HG03175 (cell line): ENCODE measurements at regions not wholly inside any gene's neighbourhood (a gene's known extent, or its start where the extent isn't known, plus 50 kb on each side); places are given as distances from the start of the nearest gene placed in this dataset.

ENCODE experiments used
- ATAC-seq: cut with Tn5 transposase; IDR thresholded peaks from one replicate; pipeline ENCODE4 v1.9.1; 2021; ENCODE audit warnings: mild to moderate bottlenecking, moderate library complexity; ENCODE audit not compliant: unreplicated experiment

DNA sequence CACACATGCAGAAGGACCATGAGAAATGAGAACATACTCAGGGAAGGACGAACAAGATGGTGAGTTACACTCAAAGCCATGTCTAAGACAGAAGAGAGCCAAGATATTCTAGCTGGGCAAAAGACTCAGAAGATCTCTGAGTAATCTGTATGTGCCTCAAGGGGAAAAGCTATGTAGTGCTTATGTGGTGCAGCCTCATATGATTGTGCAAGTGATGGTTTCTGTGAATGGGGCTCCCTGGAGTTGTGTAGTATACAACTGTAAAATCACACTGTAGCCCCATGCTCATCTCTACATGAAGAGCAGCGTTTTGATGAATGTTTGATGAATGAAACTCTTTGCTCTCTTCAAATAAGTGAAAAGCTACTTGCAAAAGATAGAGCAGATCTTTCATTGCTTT lies 57.5 kb downstream of the OSR1 start:
- no peak for ATAC-seq

GRCh38 chr2:19299522-19299921 lies 58.9 kb downstream of the OSR1 start:
- no peak for ATAC-seq

DNA sequence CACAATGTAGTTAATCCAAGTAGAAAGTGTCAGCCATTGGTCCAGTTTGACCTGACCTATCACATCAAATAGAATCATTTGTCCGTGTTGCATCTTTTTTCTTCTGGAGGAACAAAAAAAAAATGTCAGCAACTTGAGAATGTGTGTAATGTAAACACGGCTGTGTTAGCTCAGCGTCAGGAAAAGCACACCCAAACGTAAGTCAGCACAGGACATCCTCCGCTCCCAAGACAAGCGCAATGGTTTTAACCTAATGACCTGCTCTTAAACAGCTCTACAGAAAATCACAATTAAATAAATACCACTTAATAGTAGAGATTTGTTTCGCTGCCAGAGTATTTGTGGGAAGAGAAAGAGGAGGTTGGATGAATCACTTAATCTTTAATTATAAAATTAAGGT lies 59.4 kb downstream of the OSR1 start:
- ATAC-seq = no peak

DNA sequence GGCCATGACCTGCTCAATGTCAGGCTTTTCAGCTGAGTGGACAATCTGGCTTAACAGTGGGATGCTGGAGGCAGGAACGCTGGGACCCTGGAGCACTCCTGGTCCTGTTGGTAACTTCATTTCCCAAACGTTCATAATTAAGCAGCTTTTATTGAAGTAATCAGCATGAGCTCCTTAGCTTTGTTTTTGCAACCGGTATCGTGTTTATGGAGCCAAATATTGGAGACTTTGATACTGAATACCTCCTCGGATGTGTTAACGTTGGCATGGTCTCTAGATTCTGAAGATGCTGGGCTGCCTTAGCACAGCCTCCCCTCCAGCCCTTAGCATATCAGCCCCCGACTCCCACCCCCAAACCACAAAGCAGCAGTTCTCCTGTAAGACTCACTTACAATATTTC lies 60.7 kb downstream of the OSR1 start:
- no peak for ATAC-seq

GRCh38 chr2:19295998-19296502 lies 62.4 kb downstream of the OSR1 start:
- ATAC-seq = no peak

DNA sequence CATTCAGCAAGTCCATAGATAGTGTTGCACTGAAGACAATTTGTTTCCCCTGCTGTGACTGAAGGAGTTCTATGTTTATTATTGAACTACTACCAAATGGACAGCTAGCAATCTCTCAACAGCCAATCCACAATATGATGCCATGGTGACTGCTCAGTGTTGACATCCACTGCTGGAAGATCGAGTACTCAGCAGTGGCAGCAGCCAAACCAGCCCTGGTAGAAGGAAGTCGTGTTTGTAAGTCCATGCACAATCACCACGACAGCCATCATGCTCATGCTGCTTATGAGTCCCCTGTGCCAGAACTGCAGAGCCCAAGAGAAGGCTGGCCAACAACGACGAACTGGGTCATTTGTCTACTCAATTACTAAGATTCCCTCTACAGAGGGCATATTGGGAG lies 66.4 kb downstream of the OSR1 start:
- no peak for ATAC-seq

- ATAC-seq = no peak
Observed at GRCh38 chr2:19288291-19288690, 70.1 kb downstream of the OSR1 start.

- no peak for ATAC-seq
Observed at GRCh38 chr2:19287324-19287723, 71.1 kb downstream of the OSR1 start.

- no peak for ATAC-seq
Observed at GRCh38 chr2:19282305-19282704, 76.1 kb downstream of the OSR1 start.

DNA sequence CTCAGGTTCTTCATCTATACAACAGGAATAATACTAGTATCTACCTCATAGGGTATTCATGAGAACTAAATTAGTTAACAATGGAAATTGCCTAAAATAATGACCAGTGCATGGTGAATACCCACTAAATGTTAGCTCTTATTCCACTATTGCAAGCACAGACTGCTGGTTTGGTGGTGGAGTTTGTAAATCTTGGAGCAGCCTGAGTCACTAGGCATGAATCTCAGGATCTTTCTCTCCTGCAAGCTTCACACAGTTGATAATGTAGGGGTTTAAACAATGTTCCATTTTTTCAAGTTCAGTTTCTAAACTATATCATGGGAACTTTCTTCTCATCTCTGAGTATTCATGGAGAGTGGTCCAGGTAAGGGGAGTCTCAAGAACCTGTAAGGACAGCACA lies 84.0 kb downstream of the OSR1 start:
- ATAC-seq = no peak

DNA sequence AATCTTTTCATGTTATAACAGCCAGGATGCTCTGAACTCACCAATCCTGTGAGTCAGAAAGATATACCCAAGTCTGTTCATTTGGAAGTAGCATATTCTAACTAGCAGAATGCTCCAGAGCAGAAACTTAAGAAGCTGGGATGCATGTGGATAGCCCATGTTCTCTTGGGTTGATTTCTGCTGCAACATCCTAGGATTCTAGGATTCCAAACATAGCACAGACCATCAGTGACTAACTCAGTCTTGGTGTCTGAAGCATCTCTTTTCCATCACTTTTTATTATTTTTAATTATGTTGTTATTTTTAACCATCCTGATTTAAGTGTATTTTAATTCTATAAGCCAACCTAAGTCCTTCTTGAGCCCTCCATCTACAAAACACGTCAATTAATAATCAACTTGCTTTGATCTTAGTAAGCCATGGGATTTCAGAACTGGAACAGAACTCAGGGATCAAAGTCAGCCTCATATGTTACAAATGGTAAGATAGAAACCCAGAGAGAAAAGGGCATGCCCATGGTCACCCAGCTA lies 85.4 kb downstream of the OSR1 start:
- ATAC-seq = no peak

- no peak for ATAC-seq
Observed at GRCh38 chr2:19272039-19272438, 86.4 kb downstream of the OSR1 start.

DNA sequence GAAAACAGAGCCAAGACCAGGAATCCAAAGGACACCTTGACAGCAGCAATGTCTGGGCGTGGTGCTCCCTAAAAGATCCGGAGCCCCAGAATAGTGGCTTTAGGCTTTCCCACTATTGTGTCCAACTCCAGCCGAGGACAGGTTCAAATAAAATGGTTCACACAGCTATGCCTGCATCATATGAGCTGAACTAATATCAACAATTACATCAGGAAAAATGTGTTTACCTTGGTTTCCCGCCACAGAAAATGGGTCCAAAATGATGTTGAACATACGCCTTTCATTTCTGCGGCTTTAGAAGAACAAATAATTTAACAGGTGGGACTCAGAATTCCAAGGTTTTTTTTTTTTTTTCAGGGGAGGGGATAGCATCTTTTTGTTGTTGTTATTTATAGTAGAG lies 93.6 kb downstream of the OSR1 start:
- ATAC-seq = no peak

DNA sequence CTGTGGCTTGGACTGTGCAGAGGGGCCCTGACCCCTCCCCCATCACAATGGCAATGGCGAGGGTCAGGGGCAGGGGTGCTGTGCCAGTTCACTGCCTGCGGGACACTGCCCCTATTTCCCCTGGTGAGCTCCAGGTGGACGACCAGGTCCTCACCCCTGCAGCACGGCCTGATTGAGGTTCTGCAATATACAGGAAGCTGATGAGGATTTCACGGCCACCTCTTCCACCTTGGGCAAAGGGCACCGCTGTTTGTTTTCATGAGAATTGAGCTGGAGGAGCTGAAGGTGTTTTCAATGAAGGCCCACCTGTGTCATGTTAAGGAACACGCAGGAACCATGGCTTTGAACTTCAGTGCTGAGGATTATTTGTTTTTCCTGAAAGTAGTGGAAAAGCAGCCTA lies 96.3 kb downstream of the OSR1 start:
- no peak for ATAC-seq

DNA sequence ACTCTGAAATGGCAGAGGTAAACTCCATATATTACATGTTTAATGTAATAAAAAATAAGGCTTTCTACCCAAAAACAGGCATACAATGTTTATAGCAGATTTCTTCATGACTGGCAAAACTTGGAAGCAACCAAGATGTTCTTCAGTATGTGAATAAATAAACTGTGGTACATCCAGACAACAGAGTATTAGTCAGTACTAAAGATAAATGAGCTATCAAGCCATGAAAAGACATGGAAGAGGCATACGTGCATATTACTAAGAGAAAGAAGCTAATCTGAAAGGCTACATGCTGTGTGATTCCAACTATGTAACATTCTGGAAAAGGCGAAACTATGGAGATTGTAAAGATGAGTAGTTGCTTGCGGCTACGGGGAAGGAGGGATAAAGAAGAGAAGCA lies 97.4 kb downstream of the OSR1 start:
- no peak for ATAC-seq

GRCh38 chr2:19256121-19256601 lies 102.3 kb downstream of the OSR1 start:
- no peak for ATAC-seq

- ATAC-seq = no peak
Observed at GRCh38 chr2:19255481-19255880, 102.9 kb downstream of the OSR1 start.

DNA sequence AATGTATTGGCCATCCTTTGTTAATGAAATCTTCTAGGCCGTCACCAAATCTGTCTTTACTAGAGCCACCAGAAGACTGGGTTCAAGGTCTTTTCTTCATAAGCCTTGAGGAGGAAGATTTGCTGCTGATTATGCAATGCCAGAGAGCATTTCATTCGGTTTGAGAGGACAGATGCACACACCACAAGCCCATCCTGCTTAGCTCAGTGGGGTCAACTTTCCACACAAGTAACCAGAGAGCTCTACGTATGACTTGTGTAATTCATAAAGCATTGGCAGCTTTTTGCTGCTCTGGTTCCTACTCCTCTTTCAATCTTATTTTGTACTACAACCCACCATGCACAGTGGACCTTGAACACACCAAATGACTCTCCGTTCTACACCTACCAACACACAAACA lies 106.9 kb downstream of the OSR1 start:
- ATAC-seq = no peak

- ATAC-seq = no peak
Observed at GRCh38 chr2:19250906-19251305, 107.5 kb downstream of the OSR1 start.

- no peak for ATAC-seq
Observed at GRCh38 chr2:19247186-19247585, 111.2 kb downstream of the OSR1 start.

DNA sequence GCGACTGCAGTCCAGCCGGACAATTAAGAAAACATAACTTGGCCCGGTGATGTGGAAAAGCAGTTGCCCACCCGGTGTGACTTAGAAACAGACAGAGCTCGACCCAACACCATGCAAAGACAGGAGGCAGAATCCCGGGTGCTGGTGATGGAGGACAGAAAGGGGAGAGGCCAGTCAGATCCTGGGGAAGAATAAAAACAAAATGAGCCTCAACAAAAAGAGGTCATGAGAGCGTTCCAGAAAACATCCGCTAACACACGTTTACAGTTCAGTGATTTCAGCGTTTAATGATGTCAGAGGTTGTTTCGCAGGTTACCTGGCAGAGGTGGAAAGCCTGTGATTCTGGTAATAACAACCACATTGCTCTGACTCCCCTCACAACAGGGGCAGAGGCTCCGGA lies 111.9 kb downstream of the OSR1 start:
- ATAC-seq = no peak

DNA sequence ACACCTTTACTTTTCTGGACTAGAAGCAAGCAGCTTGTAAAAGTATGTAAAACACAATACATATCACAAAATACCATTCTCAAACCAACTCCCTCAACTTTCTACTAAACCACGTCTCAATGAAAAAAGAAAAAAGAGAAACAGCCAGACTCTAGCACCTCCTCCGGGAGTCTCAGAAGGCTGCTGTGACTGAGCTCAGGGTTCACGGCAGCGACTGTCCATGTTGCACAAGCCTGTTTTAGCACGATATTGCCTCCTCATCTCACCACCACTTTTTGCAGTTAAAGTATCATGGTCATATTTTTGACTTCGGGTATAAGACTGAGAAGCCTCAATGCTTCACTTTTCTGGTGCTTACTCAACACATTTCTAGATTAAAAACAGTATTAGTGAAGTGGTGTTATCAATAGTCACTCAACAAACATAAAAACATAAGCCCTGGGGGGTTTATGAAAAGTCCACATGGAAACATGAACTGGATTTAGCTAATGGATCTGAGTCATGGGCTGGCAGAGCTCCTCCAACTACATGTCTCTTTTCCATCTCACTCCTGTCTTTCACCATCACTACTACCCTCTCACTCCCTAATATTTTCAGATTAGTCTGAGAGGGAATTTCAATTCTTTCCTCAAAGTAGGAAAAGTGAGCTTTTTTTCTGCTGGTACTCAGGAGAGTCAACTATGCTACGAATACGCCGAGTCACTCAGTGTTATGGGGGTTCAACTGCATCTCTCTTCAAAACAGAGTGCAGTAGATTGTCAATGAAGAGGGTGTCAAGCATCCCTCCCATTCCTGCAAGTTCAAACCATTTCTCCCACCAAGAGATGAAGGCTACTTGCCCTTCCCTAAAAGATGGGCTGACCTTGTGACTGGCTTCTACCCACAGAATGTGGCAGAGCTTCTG lies 113.7 kb downstream of the OSR1 start:
- ATAC-seq = no peak
